CD4-positive, alpha-beta T cell treated with Interleukin-4 for 1 hour (primary cell): ENCODE measurements at regions not wholly inside any gene's neighbourhood (a gene's known extent, or its start where the extent isn't known, plus 50 kb on each side); places are given as distances from the start of the nearest gene placed in this dataset.

Source experiments
- DNase-seq, 2 donors: peaks; one replicate each; pipeline ENCODE4 v3.0.0-alpha.2; 2020 to 2022

- no peak for DNase-seq
These were observed 66.1 kb upstream of the THY1 start for GRCh38 chr11:119489087-119489486.

- peak in 1 of 2 donors; percentile 5 for DNase-seq
These were observed 65.5 kb upstream of the THY1 start for GRCh38 chr11:119488256-119488995.

GRCh38 chr11:119486691-119487259 is 63.8 kb upstream of the THY1 start:
- DNase-seq = no peak

- no peak for DNase-seq
These were observed 63.0 kb upstream of the THY1 start for GRCh38 chr11:119486016-119486415.

- DNase-seq = no peak
These were observed 62.0 kb upstream of the THY1 start for GRCh38 chr11:119484741-119485605.

- no peak for DNase-seq
These were observed 61.0 kb upstream of the THY1 start for GRCh38 chr11:119483881-119484371.

GRCh38 chr11:119483341-119483880 is 60.4 kb upstream of the THY1 start:
- no peak for DNase-seq

GRCh38 chr11:119482521-119483011 is 59.6 kb upstream of the THY1 start:
- DNase-seq = no peak

GRCh38 chr11:119481667-119482400 is 58.9 kb upstream of the THY1 start:
- no peak for DNase-seq

- DNase-seq = peak; percentile 58
These were observed 58.2 kb upstream of the THY1 start for GRCh38 chr11:119481021-119481666.

GRCh38 chr11:119480380-119481020 is 57.5 kb upstream of the THY1 start:
- DNase-seq = no peak

GRCh38 chr11:119479685-119480275 is 56.8 kb upstream of the THY1 start:
- DNase-seq = no peak

- DNase-seq = no peak
These were observed 55.8 kb upstream of the THY1 start for GRCh38 chr11:119478711-119479285.

GRCh38 chr11:119476666-119477331 is 53.8 kb upstream of the THY1 start:
- no peak for DNase-seq

- DNase-seq = no peak
These were observed 53.1 kb upstream of the THY1 start for GRCh38 chr11:119476038-119476437.

- DNase-seq = peak; percentile 48 to 60
These were observed 52.0 kb upstream of the THY1 start for GRCh38 chr11:119474682-119475596.

GRCh38 chr11:119473901-119474681 is 51.1 kb upstream of the THY1 start:
- DNase-seq = no peak

- DNase-seq = no peak
These were observed 50.3 kb upstream of the THY1 start for GRCh38 chr11:119473226-119473625.
